ENCODE measurements at regions not wholly inside any gene's neighbourhood (a gene's known extent, or its start where the extent isn't known, plus 50 kb on each side); places are given as distances from the start of the nearest gene placed in this dataset.
"Not testable (repeated sequence)": the region's sequence is repeated elsewhere in the genome, so short reads cannot be mapped to it uniquely, and the experiment has no call there.

DNA sequence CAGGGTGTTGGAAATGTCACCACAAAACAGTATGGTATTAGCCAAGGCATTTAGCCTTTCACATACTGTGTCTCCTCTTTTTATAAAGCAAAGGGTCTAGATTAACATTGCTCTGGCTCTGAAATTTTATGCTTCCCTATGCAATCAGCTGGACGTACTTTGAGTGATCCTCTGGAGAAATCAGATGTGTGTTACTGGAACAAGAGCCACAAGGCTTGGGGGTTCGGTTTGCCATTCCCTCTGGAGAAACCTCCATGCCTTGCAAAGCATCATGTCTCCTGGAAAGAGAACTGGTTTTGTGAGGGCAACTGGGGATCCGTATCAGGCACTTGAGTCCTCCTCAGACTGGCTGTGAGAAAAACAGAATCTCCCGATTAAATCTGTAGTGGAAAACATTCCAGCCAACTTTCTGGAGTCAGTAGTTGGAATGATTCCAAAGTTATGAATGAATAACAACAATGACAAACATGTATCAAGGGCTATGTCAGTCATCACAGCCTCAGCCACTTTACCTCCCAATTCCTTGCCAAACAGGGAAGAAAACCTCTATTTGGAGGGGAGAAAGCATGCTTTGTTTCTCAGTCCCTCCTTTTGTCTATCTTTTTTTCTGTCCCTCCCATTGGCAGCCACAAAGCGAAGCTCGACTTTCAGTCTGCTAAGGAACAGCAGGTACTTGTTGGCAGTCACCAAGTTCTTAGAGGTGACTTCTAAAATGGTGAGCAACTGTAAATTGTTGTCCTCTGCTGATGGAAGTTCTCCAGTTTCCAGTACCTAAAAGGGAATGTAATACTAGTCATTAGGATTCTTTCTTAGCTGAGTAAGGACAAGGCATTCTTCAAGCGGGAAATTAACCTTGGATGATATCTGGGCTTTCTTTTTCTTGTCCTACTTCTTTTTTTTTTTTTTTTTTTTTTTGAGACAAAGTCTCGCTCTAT lies 864.8 kb upstream of the AUTS2 start:
- no peak for DNase-seq

DNA sequence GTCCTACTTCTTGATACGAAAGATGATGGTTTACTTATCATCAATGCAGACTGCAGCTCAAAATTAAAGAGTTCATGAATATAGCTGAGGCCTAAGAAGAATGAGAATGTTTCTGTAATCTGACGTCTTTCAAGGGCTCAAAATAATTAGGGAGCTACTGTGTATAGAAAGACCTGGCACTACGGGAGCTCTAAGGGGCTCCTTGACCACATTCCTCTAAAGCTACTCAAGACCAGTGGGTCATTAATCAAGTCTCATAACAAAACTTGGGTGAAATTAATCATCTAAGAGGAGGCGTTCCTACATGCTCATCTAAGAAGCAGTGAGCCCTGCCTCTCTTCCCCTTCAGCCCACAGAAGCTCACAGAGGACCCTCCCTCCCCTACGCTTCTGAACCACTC lies 863.8 kb upstream of the AUTS2 start:
- no peak for DNase-seq

DNA sequence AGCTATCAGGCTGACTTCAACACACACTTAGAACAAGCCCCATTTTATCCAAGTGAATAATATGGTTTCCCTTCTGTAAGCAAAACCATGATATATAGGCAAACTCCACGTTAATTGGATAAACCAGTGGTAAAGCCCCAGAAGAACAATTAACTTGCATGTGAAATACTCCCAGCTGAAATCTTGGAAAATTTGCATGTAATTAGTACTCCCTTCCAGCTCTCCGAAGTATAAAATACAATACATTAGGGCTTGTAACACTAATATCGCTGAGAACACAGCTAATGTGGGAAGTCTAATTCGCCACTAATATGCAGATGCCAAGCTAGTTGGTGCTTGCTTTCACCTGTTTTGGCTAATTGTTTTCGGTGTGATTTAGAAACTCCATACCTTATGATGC lies 859.0 kb upstream of the AUTS2 start:
- no peak for DNase-seq

GRCh38 chr7:68744036-68744435 lies 854.2 kb upstream of the AUTS2 start:
- DNase-seq = no peak

- DNase-seq = no peak
Measured at GRCh38 chr7:68748934-68749900, 849.1 kb upstream of the AUTS2 start.

DNA sequence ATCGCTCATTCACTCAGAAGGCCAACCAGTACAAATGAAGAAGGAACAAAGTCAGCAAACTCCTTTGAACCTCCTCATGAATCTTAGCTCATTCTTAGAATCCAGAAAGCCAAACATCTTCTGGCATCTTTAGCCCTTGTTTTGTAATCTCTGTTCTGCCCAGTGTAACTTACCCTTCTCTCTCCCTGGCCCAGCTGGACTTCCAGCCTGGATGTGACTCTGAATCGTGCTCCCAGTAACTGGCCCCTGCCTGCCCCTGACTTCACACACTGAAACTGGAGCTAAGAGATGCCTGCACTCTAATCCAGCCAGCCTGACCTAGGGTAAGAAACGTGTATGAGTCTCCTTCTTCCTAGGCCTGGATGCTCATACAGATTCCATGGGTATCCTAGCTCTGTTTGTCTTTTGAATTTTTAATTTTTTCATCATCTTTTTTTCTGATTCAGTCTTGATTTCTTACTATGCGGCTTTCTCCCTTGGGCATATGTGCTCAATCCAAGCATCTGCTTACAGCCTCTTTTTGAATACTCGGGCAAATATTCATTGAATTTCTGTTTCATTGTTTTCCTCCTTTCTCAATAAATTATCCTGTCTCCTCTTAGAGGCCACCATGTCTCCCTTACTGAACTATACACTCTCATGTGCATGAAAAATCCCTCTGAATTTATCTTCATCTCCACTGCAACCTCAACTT lies 845.6 kb upstream of the AUTS2 start:
- no peak for DNase-seq

- DNase-seq = no peak
Measured at GRCh38 chr7:68754414-68754813, 843.9 kb upstream of the AUTS2 start.

GRCh38 chr7:68756986-68757495 lies 841.2 kb upstream of the AUTS2 start:
- DNase-seq = no peak

GRCh38 chr7:68760556-68760955 lies 837.7 kb upstream of the AUTS2 start:
- DNase-seq = no peak

GRCh38 chr7:68767462-68767861 lies 830.8 kb upstream of the AUTS2 start:
- no peak for DNase-seq

DNA sequence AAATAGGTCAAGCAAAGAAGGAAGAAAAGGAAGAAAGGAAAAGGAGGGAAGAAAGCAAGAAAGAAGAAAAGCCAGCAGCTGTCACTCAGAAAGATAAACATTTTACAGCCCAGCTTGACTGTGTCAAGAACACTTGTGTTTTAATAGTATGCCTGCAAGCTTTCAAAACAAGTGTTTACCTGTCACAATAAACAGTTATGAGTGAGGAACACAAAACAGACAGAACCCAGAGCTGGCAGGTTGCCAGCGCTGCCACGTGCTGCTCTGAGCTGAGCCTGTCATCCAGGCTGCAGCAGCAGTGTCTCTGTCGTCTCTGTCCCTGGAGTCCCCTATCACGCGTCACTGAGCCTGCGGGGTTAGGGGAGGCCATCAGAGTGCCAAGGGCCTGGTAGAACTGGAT lies 827.6 kb upstream of the AUTS2 start:
- no peak for DNase-seq

DNA sequence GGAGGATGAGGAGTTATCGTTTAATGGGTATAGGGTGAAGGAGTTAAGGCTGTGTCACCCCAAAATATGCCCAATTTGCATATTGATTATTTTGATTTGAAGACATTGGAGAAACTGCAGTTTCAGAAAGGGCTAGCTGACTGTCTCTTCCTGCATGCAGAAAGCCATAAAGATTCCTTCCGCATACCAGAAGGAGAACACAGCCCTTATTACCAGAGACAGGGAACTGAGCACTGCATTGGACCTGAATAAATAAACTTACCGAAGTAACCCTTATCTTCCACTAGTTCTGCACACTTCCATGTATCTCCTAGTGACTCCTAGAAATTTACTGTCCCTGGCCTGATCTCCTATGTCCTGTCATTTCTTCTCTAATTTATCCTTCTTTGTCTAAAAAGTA lies 821.9 kb upstream of the AUTS2 start:
- DNase-seq = no peak

GRCh38 chr7:68783684-68784083 lies 814.6 kb upstream of the AUTS2 start:
- DNase-seq = no peak

- DNase-seq = no peak
Measured at GRCh38 chr7:68785036-68785435, 813.2 kb upstream of the AUTS2 start.

GRCh38 chr7:68787566-68787965 lies 810.7 kb upstream of the AUTS2 start:
- DNase-seq = no peak

GRCh38 chr7:68788529-68788928 lies 809.7 kb upstream of the AUTS2 start:
- DNase-seq = not testable (repeated sequence)

DNA sequence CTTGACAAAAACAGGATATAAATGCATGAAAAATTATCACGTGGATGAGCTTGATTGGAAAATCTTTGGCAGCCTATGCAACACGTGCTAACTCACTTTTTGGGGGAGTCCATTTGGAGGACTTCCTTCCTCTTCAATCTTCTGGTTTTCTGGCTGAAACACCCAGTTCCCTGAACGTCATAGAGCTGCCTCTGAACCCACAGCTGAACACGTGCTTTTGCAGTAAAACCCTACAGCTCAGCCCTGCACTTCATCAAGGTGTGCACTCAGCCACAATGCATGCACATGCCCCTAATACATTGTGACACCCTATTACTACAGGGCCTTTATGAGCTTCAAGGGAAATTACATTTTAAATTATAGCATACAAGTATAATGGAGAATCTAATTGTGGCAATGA lies 808.7 kb upstream of the AUTS2 start:
- no peak for DNase-seq

DNA sequence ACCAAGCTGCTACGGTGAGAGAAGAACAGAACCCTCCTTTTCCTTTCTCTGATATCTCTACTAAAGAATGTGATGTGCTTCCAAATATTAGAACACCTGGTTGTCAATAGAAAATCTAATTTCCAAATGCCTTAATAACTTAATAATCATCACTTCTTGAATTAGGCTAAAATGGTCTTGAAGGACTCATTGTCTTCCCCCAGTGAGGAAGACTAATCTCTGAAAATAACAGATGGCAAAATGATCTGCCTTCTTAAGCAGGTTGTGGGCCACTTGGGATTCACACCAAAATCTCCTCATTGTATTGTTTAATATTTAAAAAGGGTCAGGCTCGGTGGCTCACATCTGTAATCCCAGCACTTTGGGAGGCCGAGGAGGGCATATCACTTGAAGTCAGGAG lies 805.9 kb upstream of the AUTS2 start:
- no peak for DNase-seq

DNA sequence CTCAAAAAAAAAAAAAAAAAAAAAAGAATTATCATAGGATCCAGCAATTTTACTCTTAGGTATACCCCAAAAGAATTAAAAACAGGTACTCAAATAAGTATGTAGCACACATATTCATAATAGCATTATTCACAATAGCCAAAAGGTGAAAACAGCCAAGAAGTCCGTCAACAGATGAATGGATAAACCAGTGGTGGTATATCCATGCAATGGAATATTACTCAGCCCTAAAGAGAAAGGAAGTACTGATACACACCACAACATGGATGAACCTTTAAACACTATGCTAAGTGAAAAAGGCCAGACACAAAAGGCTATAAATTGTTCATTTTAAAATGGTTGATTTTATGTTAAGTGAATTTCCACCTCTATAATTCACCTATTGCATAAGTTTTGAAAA lies 804.8 kb upstream of the AUTS2 start:
- no peak for DNase-seq

GRCh38 chr7:68800316-68800715 lies 798.0 kb upstream of the AUTS2 start:
- no peak for DNase-seq

GRCh38 chr7:68805159-68805558 lies 793.1 kb upstream of the AUTS2 start:
- DNase-seq = no peak

- DNase-seq = no peak
Measured at GRCh38 chr7:68807666-68808065, 790.6 kb upstream of the AUTS2 start.

GRCh38 chr7:68813551-68814080 lies 784.7 kb upstream of the AUTS2 start:
- DNase-seq = no peak
